ENCODE measurements at regions not wholly inside any gene's neighbourhood (a gene's known extent, or its start where the extent isn't known, plus 50 kb on each side); places are given as distances from the start of the nearest gene placed in this dataset.
"Not testable (repeated sequence)": the region's sequence is repeated elsewhere in the genome, so short reads cannot be mapped to it uniquely, and the experiment has no call there.

- no peak overlapping the region for H3K27ac Mint-ChIP-seq (ENCODE audit: low read depth)
- DNase-seq (ENCODE audit: low spot score in 2 of 2) = no peak
- no peak for ATAC-seq (replicated peaks; ENCODE audit: extremely low read depth, poor library complexity, severe bottlenecking)
Measured at GRCh38 chr6:81353262-81353661, 399.2 kb downstream of the TENT5A start.

DNA sequence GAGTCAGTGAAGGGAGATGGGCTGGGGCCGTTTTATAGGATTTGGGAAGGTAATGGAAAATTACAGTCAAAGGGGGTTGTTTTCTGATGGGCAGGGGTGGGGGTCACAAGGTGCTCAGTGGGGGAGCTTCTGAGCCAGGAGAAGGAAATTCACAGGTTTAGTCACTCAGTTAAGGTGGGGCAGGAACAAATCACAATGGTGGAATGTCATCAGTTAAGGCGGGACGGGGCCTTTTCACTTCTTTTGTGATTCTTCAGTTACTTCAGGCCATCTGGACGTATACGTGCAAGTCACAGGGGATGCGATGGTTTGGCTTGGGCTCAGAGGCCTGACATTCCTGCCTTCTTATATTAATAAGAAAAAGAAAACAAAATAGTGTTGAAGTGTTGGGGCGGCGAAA is 408.5 kb downstream of the TENT5A start:
- H3K4me1 Mint-ChIP-seq; H3K36me3 Mint-ChIP-seq (ENCODE audit: insufficient read depth); H3K27me3 Mint-ChIP-seq; DNase-seq (ENCODE audit: low spot score in 2 of 2); H3K4me3 Mint-ChIP-seq; H3K27ac Mint-ChIP-seq (ENCODE audit: low read depth); ATAC-seq (replicated peaks; ENCODE audit: extremely low read depth, poor library complexity, severe bottlenecking): not testable (repeated sequence)
- H3K9me3 Mint-ChIP-seq = peaks cover 35% of the 10 kb centered on the region

More at GRCh38 chr6:81353262-81353661, 399.2 kb downstream of the TENT5A start:
- Mint-ChIP-seq H3K36me3 (ENCODE audit: insufficient read depth) (no peaks in the 10 kb centered on the region), H3K4me3 (no peak overlapping the region), H3K4me1 (no peaks in the 10 kb centered on the region), H3K9me3 (peaks cover 27% of the 10 kb centered on the region), H3K27me3 (no peaks in the 10 kb centered on the region)

- H3K27ac Mint-ChIP-seq (ENCODE audit: low read depth) = no peak overlapping the region
- DNase-seq (ENCODE audit: low spot score in 2 of 2) = no peak
- no peak for ATAC-seq (replicated peaks; ENCODE audit: extremely low read depth, poor library complexity, severe bottlenecking)
- H3K9me3 Mint-ChIP-seq = peaks cover 25% of the 10 kb centered on the region
- H3K4me3 Mint-ChIP-seq = no peak overlapping the region
- H3K36me3 Mint-ChIP-seq (ENCODE audit: insufficient read depth) = peaks cover 1% of the 10 kb centered on the region
- no peaks in the 10 kb centered on the region for H3K4me1 Mint-ChIP-seq
- H3K27me3 Mint-ChIP-seq = no peaks in the 10 kb centered on the region
Measured at GRCh38 chr6:81340946-81341345, 411.5 kb downstream of the TENT5A start.

GRCh38 chr6:81331526-81331925 is 421.0 kb downstream of the TENT5A start:
- DNase-seq (ENCODE audit: low spot score in 2 of 2) (no peak), ATAC-seq (replicated peaks; ENCODE audit: extremely low read depth, poor library complexity, severe bottlenecking) (no peak)
- Mint-ChIP-seq H3K4me3 (no peak overlapping the region), H3K9me3 (peaks cover 11% of the 10 kb centered on the region), H3K27me3 (no peaks in the 10 kb centered on the region), H3K4me1 (no peaks in the 10 kb centered on the region), H3K27ac (ENCODE audit: low read depth) (no peak overlapping the region), H3K36me3 (ENCODE audit: insufficient read depth) (no peaks in the 10 kb centered on the region)

GRCh38 chr6:81328700-81329099 is 423.8 kb downstream of the TENT5A start:
- no peak for ATAC-seq (replicated peaks; ENCODE audit: extremely low read depth, poor library complexity, severe bottlenecking)
- H3K4me1 Mint-ChIP-seq = no peaks in the 10 kb centered on the region
- no peak overlapping the region for H3K27ac Mint-ChIP-seq (ENCODE audit: low read depth)
- no peak overlapping the region for H3K4me3 Mint-ChIP-seq
- no peak for DNase-seq (ENCODE audit: low spot score in 2 of 2)
- no peaks in the 10 kb centered on the region for H3K27me3 Mint-ChIP-seq
- H3K36me3 Mint-ChIP-seq (ENCODE audit: insufficient read depth) = no peaks in the 10 kb centered on the region
- peaks cover 8% of the 10 kb centered on the region for H3K9me3 Mint-ChIP-seq

GRCh38 chr6:81326881-81327561 is 425.5 kb downstream of the TENT5A start:
- ATAC-seq (replicated peaks; ENCODE audit: extremely low read depth, poor library complexity, severe bottlenecking) = no peak
- Mint-ChIP-seq H3K4me3 (no peak overlapping the region), H3K4me1 (no peaks in the 10 kb centered on the region), H3K27me3 (no peaks in the 10 kb centered on the region), H3K27ac (ENCODE audit: low read depth) (no peak overlapping the region), H3K9me3 (peaks cover 6% of the 10 kb centered on the region), H3K36me3 (ENCODE audit: insufficient read depth) (no peaks in the 10 kb centered on the region)
- DNase-seq (ENCODE audit: low spot score in 2 of 2) = no peak

DNA sequence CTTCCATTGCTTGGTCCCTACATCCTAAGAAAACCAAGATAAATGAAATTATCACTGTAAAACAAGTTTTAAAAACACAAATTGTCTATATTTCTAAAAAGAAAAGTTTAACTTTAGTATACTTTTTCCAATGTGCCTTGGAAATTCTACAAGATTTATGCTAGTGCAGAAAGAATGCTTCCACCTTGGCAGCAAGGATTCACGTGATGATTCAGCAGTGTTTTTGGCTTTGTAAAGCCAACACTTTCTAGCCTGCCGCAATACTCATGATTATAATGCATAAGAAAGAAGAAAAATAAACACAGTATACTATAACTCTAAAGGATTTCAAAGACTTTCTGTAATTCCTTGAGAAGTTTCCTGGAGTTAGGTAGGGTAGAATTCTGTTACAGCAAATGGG is 442.7 kb downstream of the TENT5A start:
- ATAC-seq (replicated peaks; ENCODE audit: extremely low read depth, poor library complexity, severe bottlenecking) (no peak), DNase-seq (ENCODE audit: low spot score in 2 of 2) (no peak)
- Mint-ChIP-seq H3K36me3 (ENCODE audit: insufficient read depth) (no peaks in the 10 kb centered on the region), H3K27me3 (no peaks in the 10 kb centered on the region), H3K27ac (ENCODE audit: low read depth) (no peak overlapping the region), H3K9me3 (peaks cover 9% of the 10 kb centered on the region), H3K4me3 (no peak overlapping the region), H3K4me1 (no peaks in the 10 kb centered on the region)

- Mint-ChIP-seq H3K27me3 (no peaks in the 10 kb centered on the region), H3K4me3 (no peak overlapping the region), H3K27ac (ENCODE audit: low read depth) (no peak overlapping the region), H3K36me3 (ENCODE audit: insufficient read depth) (no peaks in the 10 kb centered on the region), H3K9me3 (peaks cover 7% of the 10 kb centered on the region), H3K4me1 (no peaks in the 10 kb centered on the region)
- no peak for DNase-seq (ENCODE audit: low spot score in 2 of 2)
- ATAC-seq (replicated peaks; ENCODE audit: extremely low read depth, poor library complexity, severe bottlenecking) = no peak
Measured at GRCh38 chr6:81308577-81309279, 443.8 kb downstream of the TENT5A start.

GRCh38 chr6:81307651-81308214 is 444.7 kb downstream of the TENT5A start:
- Mint-ChIP-seq H3K4me1 (no peaks in the 10 kb centered on the region), H3K36me3 (ENCODE audit: insufficient read depth) (no peaks in the 10 kb centered on the region), H3K9me3 (no peaks in the 10 kb centered on the region), H3K27me3 (no peaks in the 10 kb centered on the region), H3K27ac (ENCODE audit: low read depth) (no peak overlapping the region), H3K4me3 (no peak overlapping the region)
- DNase-seq (ENCODE audit: low spot score in 2 of 2) (no peak), ATAC-seq (replicated peaks; ENCODE audit: extremely low read depth, poor library complexity, severe bottlenecking) (no peak)

DNA sequence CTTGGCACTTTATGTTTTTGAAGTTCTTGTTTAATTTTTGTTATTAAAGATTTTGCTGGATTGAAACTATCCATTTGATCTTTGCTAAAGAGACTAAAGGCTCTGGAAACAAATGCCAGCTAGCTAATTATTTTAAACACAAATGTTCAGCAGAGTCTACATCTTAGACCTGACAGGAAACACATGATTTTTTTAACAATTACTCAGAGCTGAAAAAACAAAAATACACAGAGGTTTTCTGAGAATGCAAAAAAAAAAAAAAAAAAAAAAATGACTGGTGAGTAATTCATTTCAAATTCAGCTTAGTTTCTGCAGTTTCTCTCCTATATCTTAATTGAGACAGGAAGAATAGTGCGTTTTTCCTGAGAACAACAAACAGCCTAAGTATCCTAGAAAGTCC is 448.0 kb downstream of the TENT5A start:
- Mint-ChIP-seq H3K27ac (ENCODE audit: low read depth) (no peak overlapping the region), H3K4me1 (no peaks in the 10 kb centered on the region), H3K9me3 (no peaks in the 10 kb centered on the region), H3K27me3 (no peaks in the 10 kb centered on the region), H3K4me3 (no peak overlapping the region), H3K36me3 (ENCODE audit: insufficient read depth) (no peaks in the 10 kb centered on the region)
- ATAC-seq (replicated peaks; ENCODE audit: extremely low read depth, poor library complexity, severe bottlenecking) (no peak), DNase-seq (ENCODE audit: low spot score in 2 of 2) (no peak)

- no peak for ATAC-seq (replicated peaks; ENCODE audit: extremely low read depth, poor library complexity, severe bottlenecking)
- Mint-ChIP-seq H3K27me3 (no peaks in the 10 kb centered on the region), H3K36me3 (ENCODE audit: insufficient read depth) (no peaks in the 10 kb centered on the region), H3K4me1 (no peaks in the 10 kb centered on the region), H3K9me3 (no peaks in the 10 kb centered on the region), H3K4me3 (no peak overlapping the region), H3K27ac (ENCODE audit: low read depth) (no peak overlapping the region)
- DNase-seq (ENCODE audit: low spot score in 2 of 2) = no peak
Measured at GRCh38 chr6:81300961-81301360, 451.5 kb downstream of the TENT5A start.

GRCh38 chr6:81298751-81299150 is 453.7 kb downstream of the TENT5A start:
- ATAC-seq (replicated peaks; ENCODE audit: extremely low read depth, poor library complexity, severe bottlenecking) (no peak), DNase-seq (ENCODE audit: low spot score in 2 of 2) (no peak)
- Mint-ChIP-seq H3K9me3 (no peaks in the 10 kb centered on the region), H3K4me3 (no peak overlapping the region), H3K4me1 (no peaks in the 10 kb centered on the region), H3K27me3 (no peaks in the 10 kb centered on the region), H3K27ac (ENCODE audit: low read depth) (no peak overlapping the region), H3K36me3 (ENCODE audit: insufficient read depth) (no peaks in the 10 kb centered on the region)

GRCh38 chr6:81295310-81295709 is 457.2 kb downstream of the TENT5A start:
- no peak overlapping the region for H3K4me3 Mint-ChIP-seq
- H3K27me3 Mint-ChIP-seq = no peaks in the 10 kb centered on the region
- peaks cover 6% of the 10 kb centered on the region for H3K9me3 Mint-ChIP-seq
- DNase-seq (ENCODE audit: low spot score in 2 of 2) = no peak
- no peak overlapping the region for H3K27ac Mint-ChIP-seq (ENCODE audit: low read depth)
- ATAC-seq (replicated peaks; ENCODE audit: extremely low read depth, poor library complexity, severe bottlenecking) = no peak
- no peaks in the 10 kb centered on the region for H3K36me3 Mint-ChIP-seq (ENCODE audit: insufficient read depth)
- no peaks in the 10 kb centered on the region for H3K4me1 Mint-ChIP-seq

Measured in central memory CD8-positive, alpha-beta T cell (primary cell).